ENCODE measurements at regions not wholly inside any gene's neighbourhood (a gene's known extent, or its start where the extent isn't known, plus 50 kb on each side); places are given as distances from the start of the nearest gene placed in this dataset.

DNA sequence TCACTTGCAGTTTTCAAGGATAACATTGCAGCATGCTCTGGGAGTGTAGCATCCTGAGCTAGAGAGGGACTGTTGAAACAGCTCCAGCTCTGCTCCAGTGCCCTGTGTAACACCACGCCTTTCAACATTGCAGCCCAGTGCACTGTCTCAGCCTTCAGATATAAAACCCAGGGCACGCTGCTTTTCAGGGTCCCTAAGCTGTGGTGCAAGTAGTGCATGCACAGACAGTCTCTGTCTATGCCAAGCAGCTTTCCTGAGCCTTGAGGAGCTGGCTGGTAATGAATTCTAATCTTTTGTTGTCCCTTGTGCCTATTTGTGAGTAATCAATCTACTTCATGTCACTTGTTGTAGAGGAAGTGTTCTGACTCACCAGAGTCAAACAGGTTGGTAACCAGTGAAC, 897.0 kb downstream of the ARAP2 start:
- TF ChIP-seq EZH2phosphoT487 (IDR thresholded peaks at IDR 0.05; ENCODE audit: insufficient read depth, low read depth) (no peak), EZH2 (IDR thresholded peaks at IDR 0.05; ENCODE audit: insufficient read depth, poor library complexity, severe bottlenecking) (no peak)
